PC-9 (cell line): ENCODE measurements at regions not wholly inside any gene's neighbourhood (a gene's known extent, or its start where the extent isn't known, plus 50 kb on each side); places are given as distances from the start of the nearest gene placed in this dataset.

Source experiments
- BruUV-seq: library from RNA; stranded (reverse); fragments of 400-500 nt; replicated peaks from 2 replicates; lab custom pipeline; 2021; lab: Mats Ljungman, UMichigan
- CTCF ChIA-PET: fragments of 300-600 bp; sonication (Branson Sonifier 250); formaldehyde crosslinking; loops from one replicate; lab custom pipeline; 2022; ENCODE audit warnings: antibody characterized with exemption; lab: Charles Lee
- POLR2A ChIA-PET: fragments of 300-600 bp; sonication (Branson Sonifier 250); formaldehyde crosslinking; loops from one replicate; lab custom pipeline; 2022; ENCODE audit warnings: antibody characterized with exemption; ENCODE audit not compliant: unreplicated experiment; lab: Charles Lee
- DNase-seq, 2 experiments: peaks; one replicate each; pipeline versions ENCODE4 v3.0.0 to v3.0.0-alpha.2; 2015 to 2022; ENCODE audit warnings: mixed read lengths in 1 of 2
- H2AFZ ChIP-seq: fragments of 200-600 bp; sonication (generic); 2 replicates; pipeline ENCODE4 v1.8.1; 2017; ENCODE audit warnings: antibody characterized with exemption
- H3F3A ChIP-seq: fragments of 200-600 bp; sonication (generic); 2 replicates; pipeline ENCODE4 v1.8.1; 2017; ENCODE audit warnings: antibody characterized with exemption, mild to moderate bottlenecking, low read depth; ENCODE audit not compliant: insufficient read depth
- H3K27ac ChIP-seq: fragments of 200-600 bp; sonication (generic); 2 replicates; pipeline ENCODE4 v1.6.1; 2016; ENCODE audit warnings: mixed run types
- H3K27me3 ChIP-seq: fragments of 200-600 bp; sonication (generic); 2 replicates; pipeline ENCODE4 v1.6.1; 2016; ENCODE audit warnings: low read depth, mixed run types; ENCODE audit not compliant: insufficient read depth
- H3K36me3 ChIP-seq: fragments of 200-600 bp; sonication (generic); 2 replicates; pipeline ENCODE4 v1.6.1; 2016; ENCODE audit warnings: low read depth, mixed run types
- H3K4me1 ChIP-seq: fragments of 200-600 bp; sonication (generic); replicated peaks from 2 replicates; pipeline ENCODE4 v1.6.1; 2016; ENCODE audit warnings: mixed run types; ENCODE audit not compliant: insufficient read depth
- H3K4me2 ChIP-seq: fragments of 200-600 bp; sonication (generic); 2 replicates; pipeline ENCODE4 v1.6.1; 2017; ENCODE audit warnings: mixed run types
- H3K4me3 ChIP-seq: fragments of 200-600 bp; sonication (generic); 2 replicates; pipeline ENCODE4 v1.6.1; 2016; ENCODE audit warnings: mixed run types
- H3K79me2 ChIP-seq: fragments of 200-600 bp; sonication (generic); 2 replicates; pipeline ENCODE4 v1.6.1; 2017; ENCODE audit warnings: low read depth, mixed run types
- H3K9me2 ChIP-seq: fragments of 200-600 bp; sonication (generic); 2 replicates; pipeline ENCODE4 v1.8.1; 2017; ENCODE audit warnings: mild to moderate bottlenecking; ENCODE audit not compliant: insufficient read depth
- H3K9me3 ChIP-seq: fragments of 200-600 bp; sonication (generic); 2 replicates; pipeline ENCODE4 v1.8.1; 2016; ENCODE audit warnings: low read depth; ENCODE audit not compliant: insufficient read depth
- H4K20me1 ChIP-seq: fragments of 200-600 bp; sonication (generic); 2 replicates; pipeline ENCODE4 v1.8.1; 2017; ENCODE audit not compliant: insufficient read depth
- EZH2 ChIP-seq: fragments of 200-600 bp; sonication (generic); IDR thresholded peaks from 2 replicates; pipeline ENCODE4 v1.8.0; 2017; ENCODE audit warnings: antibody characterized with exemption, low read depth
- intact Hi-C: fragments of 100-400 bp; cut with micrococcal nuclease; formaldehyde crosslinking; loops from one replicate; pipeline ENCODE4 v1.10.0; 2022; ENCODE audit not compliant: unreplicated experiment
- TF ChIP-seq, protein P1 (sequence below): fragments of 200-600 bp; sonication (generic); conservative IDR thresholded peaks from 2 replicates; pipeline ENCODE4 v1.6.1; 2017; ENCODE audit warnings: mixed run types, antibody characterized with exemption, mild to moderate bottlenecking, moderate library complexity

DNA sequence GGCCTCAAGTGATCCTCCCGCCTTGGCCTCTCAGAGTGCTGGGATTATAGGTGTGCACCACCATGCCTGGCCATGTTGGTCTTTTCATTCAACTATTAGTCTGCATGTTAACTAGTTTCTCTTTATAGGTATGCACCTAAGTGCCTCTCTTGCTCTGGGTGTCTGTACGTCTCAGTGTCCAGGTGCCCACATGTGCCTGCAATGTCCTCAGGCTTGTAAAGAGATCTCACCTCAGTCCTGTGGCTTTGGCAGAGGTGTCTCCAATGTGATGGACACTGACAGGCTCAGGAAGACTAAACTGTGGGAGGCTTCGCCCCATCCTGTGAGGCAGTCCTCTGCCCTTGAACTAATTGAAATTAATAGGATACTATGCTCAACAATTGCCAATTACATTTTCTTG, 526.3 kb downstream of the PTPRU start:
- intact Hi-C loops = no loop called here
- DNase-seq = no peak
- H3K4me2 ChIP-seq = no peak overlapping the region
- POLR2A ChIA-PET = no interaction called here
- CTCF ChIA-PET = no interaction called here
- H3K4me3 ChIP-seq = no peak overlapping the region
- no peak overlapping the region for H3K27ac ChIP-seq
- no peaks in the 10 kb centered on the region for H3K79me2 ChIP-seq
- H3K9me3 ChIP-seq = no peaks in the 10 kb centered on the region
- BruUV-seq = no TSS peak
- no peaks in the 10 kb centered on the region for H3K4me1 ChIP-seq
- no peak overlapping the region for H2AFZ ChIP-seq
- peaks cover 15% of the 10 kb centered on the region for H3K27me3 ChIP-seq
- no peaks in the 10 kb centered on the region for H4K20me1 ChIP-seq
- H3F3A ChIP-seq = no peaks in the 10 kb centered on the region
- no peaks in the 10 kb centered on the region for H3K36me3 ChIP-seq
- H3K9me2 ChIP-seq = no peaks in the 10 kb centered on the region
- TF ChIP-seq, protein P1, sequence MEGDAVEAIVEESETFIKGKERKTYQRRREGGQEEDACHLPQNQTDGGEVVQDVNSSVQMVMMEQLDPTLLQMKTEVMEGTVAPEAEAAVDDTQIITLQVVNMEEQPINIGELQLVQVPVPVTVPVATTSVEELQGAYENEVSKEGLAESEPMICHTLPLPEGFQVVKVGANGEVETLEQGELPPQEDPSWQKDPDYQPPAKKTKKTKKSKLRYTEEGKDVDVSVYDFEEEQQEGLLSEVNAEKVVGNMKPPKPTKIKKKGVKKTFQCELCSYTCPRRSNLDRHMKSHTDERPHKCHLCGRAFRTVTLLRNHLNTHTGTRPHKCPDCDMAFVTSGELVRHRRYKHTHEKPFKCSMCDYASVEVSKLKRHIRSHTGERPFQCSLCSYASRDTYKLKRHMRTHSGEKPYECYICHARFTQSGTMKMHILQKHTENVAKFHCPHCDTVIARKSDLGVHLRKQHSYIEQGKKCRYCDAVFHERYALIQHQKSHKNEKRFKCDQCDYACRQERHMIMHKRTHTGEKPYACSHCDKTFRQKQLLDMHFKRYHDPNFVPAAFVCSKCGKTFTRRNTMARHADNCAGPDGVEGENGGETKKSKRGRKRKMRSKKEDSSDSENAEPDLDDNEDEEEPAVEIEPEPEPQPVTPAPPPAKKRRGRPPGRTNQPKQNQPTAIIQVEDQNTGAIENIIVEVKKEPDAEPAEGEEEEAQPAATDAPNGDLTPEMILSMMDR = no peak
- TF ChIP-seq EZH2 = no peak

DNA sequence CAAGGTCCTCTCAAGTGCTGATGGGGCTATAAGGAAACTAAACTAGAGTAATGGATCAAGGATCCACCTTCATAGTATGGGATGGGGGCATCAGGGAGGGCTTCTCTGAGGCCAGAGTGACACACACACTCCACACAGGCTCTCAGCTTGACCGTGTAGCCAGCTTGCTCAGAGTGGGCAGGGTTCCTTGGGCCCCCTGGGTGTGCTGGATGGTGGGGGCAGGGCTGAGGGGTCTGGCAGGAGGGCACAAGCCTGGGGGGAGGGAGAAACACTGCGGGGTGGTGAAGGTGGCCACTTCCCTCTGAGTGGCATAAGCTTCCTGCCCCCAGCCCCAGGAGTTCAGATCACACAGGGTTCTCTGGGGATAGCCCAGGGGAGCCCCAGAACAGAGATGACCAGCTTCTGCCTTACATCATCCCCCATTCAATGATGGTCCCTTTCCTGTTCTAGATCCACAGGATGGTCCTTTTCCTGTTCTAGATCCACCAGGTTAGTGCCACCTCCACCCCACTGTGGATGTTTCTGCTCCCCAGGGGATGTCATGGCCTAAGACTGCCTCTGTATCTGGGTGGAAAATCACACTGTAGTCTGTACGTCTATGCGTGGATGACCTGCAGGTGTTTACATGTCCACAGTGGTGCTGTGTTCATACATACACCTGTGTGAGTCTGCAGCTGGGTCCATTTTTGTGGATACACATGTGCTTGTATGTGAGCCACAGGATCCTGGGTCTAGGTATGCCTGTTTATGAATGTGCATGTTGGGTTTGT, 525.0 kb downstream of the PTPRU start:
- Histone ChIP-seq H2AFZ (no peak overlapping the region), H3K9me3 (no peaks in the 10 kb centered on the region), H3K79me2 (no peaks in the 10 kb centered on the region), H3K27me3 (peaks cover 4% of the 10 kb centered on the region; the same call in 1 of the 2 replicates), H3K27ac (no peak overlapping the region), H3K4me1 (no peaks in the 10 kb centered on the region), H3K36me3 (no peaks in the 10 kb centered on the region), H3K9me2 (no peaks in the 10 kb centered on the region), H3K4me2 (no peak overlapping the region), H4K20me1 (no peaks in the 10 kb centered on the region), H3F3A (no peaks in the 10 kb centered on the region), H3K4me3 (no peak overlapping the region)
- POLR2A ChIA-PET = no interaction called here
- TF ChIP-seq, protein P1 = no peak
- TF ChIP-seq EZH2 = no peak
- no TSS peak for BruUV-seq
- CTCF ChIA-PET = no interaction called here
- intact Hi-C loops = no loop called here
- DNase-seq = no peak

GRCh38 chr1:29760067-29760564, 523.8 kb downstream of the PTPRU start:
- H3F3A ChIP-seq = no peaks in the 10 kb centered on the region
- no peaks in the 10 kb centered on the region for H3K9me3 ChIP-seq
- CTCF ChIA-PET = no interaction called here
- no peaks in the 10 kb centered on the region; the same call in 1 of the 2 replicates for H3K27me3 ChIP-seq
- no peak overlapping the region for H2AFZ ChIP-seq
- intact Hi-C loops = no loop called here
- no peak overlapping the region for H3K4me3 ChIP-seq
- BruUV-seq = no TSS peak
- no peaks in the 10 kb centered on the region for H3K36me3 ChIP-seq
- DNase-seq = no peak
- no peak overlapping the region for H3K27ac ChIP-seq
- no peaks in the 10 kb centered on the region for H4K20me1 ChIP-seq
- H3K79me2 ChIP-seq = no peaks in the 10 kb centered on the region
- POLR2A ChIA-PET = no interaction called here
- H3K4me2 ChIP-seq = no peak overlapping the region
- no peaks in the 10 kb centered on the region for H3K4me1 ChIP-seq
- TF ChIP-seq EZH2 = no peak
- TF ChIP-seq, protein P1 = no peak
- H3K9me2 ChIP-seq = no peaks in the 10 kb centered on the region
